Gastrocnemius medialis (tissue), 4 donors: ENCODE measurements at regions not wholly inside any gene's neighbourhood (a gene's known extent, or its start where the extent isn't known, plus 50 kb on each side); places are given as distances from the start of the nearest gene placed in this dataset.

Experiments used
- ATAC-seq, 2 donors: fragments of 150-250 bp; one replicate each; pipeline ENCODE4 v1.9.1; 2016
- DNase-seq, 2 donors: peaks; one replicate each; pipeline ENCODE4 v3.0.0-alpha.2; 2019
- H3K27ac ChIP-seq, 4 donors: fragments of 200-600 bp; sonication (generic); 1 replicate in 1 of 4; 2 replicates in 3 of 4; pipeline ENCODE4 v1.5.1; 2016 to 2018; ENCODE audit warnings: mild to moderate bottlenecking in 2 of 4, moderate library complexity in 1 of 4
- H3K27me3 ChIP-seq, 3 donors: fragments of 200-600 bp; sonication (generic) in 2 of 3; 1 replicate in 1 of 3; 2 replicates in 2 of 3; pipeline versions ENCODE4 v1.5.1 to v1.6.0; 2016 to 2019; ENCODE audit warnings: mild to moderate bottlenecking in 1 of 3, moderate library complexity in 1 of 3
- H3K36me3 ChIP-seq, 2 donors: fragments of 200-600 bp; sonication (generic) in 1 of 2; one replicate each; pipeline ENCODE4 v1.5.1; 2017 to 2018
- H3K4me1 ChIP-seq, 2 donors: fragments of 200-600 bp; sonication (generic) in 1 of 2; one replicate each; pipeline ENCODE4 v1.5.1; 2016 to 2017; ENCODE audit warnings: mild to moderate bottlenecking in 2 of 2
- H3K4me3 ChIP-seq, 4 donors: fragments of 200-600 bp; sonication (generic) in 3 of 4; 1 replicate in 1 of 4; 2 replicates in 3 of 4; pipeline ENCODE4 v1.5.1; 2016 to 2019; ENCODE audit warnings: mild to moderate bottlenecking in 2 of 4
- H3K9me3 ChIP-seq, 3 donors: fragments of 200-600 bp; sonication (generic) in 2 of 3; 1 replicate in 1 of 3; 2 replicates in 2 of 3; pipeline ENCODE4 v1.5.1; 2016 to 2019
- CTCF ChIP-seq, 5 experiments: fragments of 450-650 bp in 3 of 5; fragments of 200-600 bp in 2 of 5; sonication (generic) in 2 of 5; IDR thresholded peaks in 4 of 5; conservative IDR thresholded peaks in 1 of 5; 1 replicate in 4 of 5; 2 replicates in 1 of 5; pipeline ENCODE4 v1.5.1; 2016 to 2019; ENCODE audit warnings: antibody characterized with exemption in 5 of 5, mild to moderate bottlenecking in 3 of 5, moderate library complexity in 3 of 5
- POLR2A ChIP-seq, 2 donors: fragments of 450-650 bp; IDR thresholded peaks; one replicate each; pipeline ENCODE4 v1.6.1; 2017; ENCODE audit warnings: antibody characterized with exemption in 2 of 2, mild to moderate bottlenecking in 2 of 2, moderate library complexity in 2 of 2
- in situ Hi-C, 4 donors: fragments of 200-750 bp; cut with MboI; loops; one replicate each; pipeline versions ENCODE4 v1.15.0 to v1.8.0; 2017; ENCODE audit warnings: low sequenced_read_pairs in 4 of 4
- intact Hi-C: fragments of 100-400 bp; cut with DNase I; formaldehyde crosslinking; loops from one replicate; pipeline ENCODE4 v1.15.1; 2023; ENCODE audit warnings: low total_unique reads

- no peak overlapping the region for H3K4me3 ChIP-seq
- H3K36me3 ChIP-seq: no peaks in the 10 kb centered on the region
- no peak overlapping the region for H3K27ac ChIP-seq
- no peaks in the 10 kb centered on the region for H3K4me1 ChIP-seq
- TF ChIP-seq POLR2A (IDR thresholded peaks at IDR 0.05) (no peak), CTCF (IDR thresholded peaks at IDR 0.05 in 4 of 5, conservative IDR thresholded peaks at IDR 0.05 in 1 of 5) (no peak)
- no peaks in the 10 kb centered on the region for H3K27me3 ChIP-seq
- ATAC-seq (no peak), DNase-seq (no peak)
- H3K9me3 ChIP-seq: no peaks in the 10 kb centered on the region
- intact Hi-C loops (no loop called here), in situ Hi-C loops (no loop called here)
Measured at GRCh38 chr20:11364736-11365135, 553.0 kb upstream of the BTBD3 start.

GRCh38 chr20:11366660-11367059 is 551.0 kb upstream of the BTBD3 start:
- intact Hi-C loops: no loop called here
- no peaks in the 10 kb centered on the region for H3K36me3 ChIP-seq
- in situ Hi-C loops: no loop called here
- no peaks in the 10 kb centered on the region for H3K9me3 ChIP-seq
- TF ChIP-seq CTCF (IDR thresholded peaks at IDR 0.05 in 4 of 5, conservative IDR thresholded peaks at IDR 0.05 in 1 of 5): no peak
- TF ChIP-seq POLR2A (IDR thresholded peaks at IDR 0.05): no peak
- H3K27ac ChIP-seq: no peak overlapping the region
- ATAC-seq (no peak), DNase-seq (no peak)
- H3K4me3 ChIP-seq: no peak overlapping the region
- H3K27me3 ChIP-seq: no peaks in the 10 kb centered on the region
- no peaks in the 10 kb centered on the region for H3K4me1 ChIP-seq

GRCh38 chr20:11368499-11368898 is 549.2 kb upstream of the BTBD3 start:
- Histone ChIP-seq H3K4me1 (peaks cover 0 to 2% of the 10 kb centered on the region in 2 donors), H3K27me3 (no peaks in the 10 kb centered on the region), H3K27ac (no peak overlapping the region), H3K4me3 (no peak overlapping the region), H3K36me3 (no peaks in the 10 kb centered on the region), H3K9me3 (no peaks in the 10 kb centered on the region)
- in situ Hi-C loops (no loop called here), intact Hi-C loops (no loop called here)
- no peak for DNase-seq
- no peak for TF ChIP-seq CTCF (IDR thresholded peaks at IDR 0.05 in 4 of 5, conservative IDR thresholded peaks at IDR 0.05 in 1 of 5)
- no peak for TF ChIP-seq POLR2A (IDR thresholded peaks at IDR 0.05)
- no peak for ATAC-seq

- no peak for ATAC-seq
- TF ChIP-seq POLR2A (IDR thresholded peaks at IDR 0.05): no peak
- TF ChIP-seq CTCF (IDR thresholded peaks at IDR 0.05 in 4 of 5, conservative IDR thresholded peaks at IDR 0.05 in 1 of 5): no peak
- Histone ChIP-seq H3K4me1 (peaks cover 0 to 6% of the 10 kb centered on the region in 2 donors), H3K36me3 (no peaks in the 10 kb centered on the region), H3K27ac (no peak overlapping the region), H3K27me3 (no peaks in the 10 kb centered on the region), H3K9me3 (no peaks in the 10 kb centered on the region), H3K4me3 (no peak overlapping the region)
- intact Hi-C loops: no loop called here
- in situ Hi-C loops: no loop called here
- no peak for DNase-seq
Measured at GRCh38 chr20:11368965-11369711, 548.6 kb upstream of the BTBD3 start.

GRCh38 chr20:11371831-11372230 is 545.9 kb upstream of the BTBD3 start:
- Histone ChIP-seq H3K4me1 (peaks cover 0 to 6% of the 10 kb centered on the region in 2 donors), H3K27ac (no peak overlapping the region), H3K4me3 (no peak overlapping the region), H3K27me3 (no peaks in the 10 kb centered on the region), H3K36me3 (no peaks in the 10 kb centered on the region), H3K9me3 (no peaks in the 10 kb centered on the region)
- TF ChIP-seq CTCF (IDR thresholded peaks at IDR 0.05 in 4 of 5, conservative IDR thresholded peaks at IDR 0.05 in 1 of 5) (no peak), POLR2A (IDR thresholded peaks at IDR 0.05) (no peak)
- ATAC-seq (no peak), DNase-seq (no peak)
- intact Hi-C loops: no loop called here
- in situ Hi-C loops: no loop called here
